A673 (cell line): ENCODE measurements at regions not wholly inside any gene's neighbourhood (a gene's known extent, or its start where the extent isn't known, plus 50 kb on each side); places are given as distances from the start of the nearest gene placed in this dataset.
"Not testable (repeated sequence)": the region's sequence is repeated elsewhere in the genome, so short reads cannot be mapped to it uniquely, and the experiment has no call there.

ENCODE experiments used
- CTCF ChIP-seq: fragments of 300-800, 200-600 bp; sonication (generic); conservative IDR thresholded peaks from 2 replicates; pipeline ENCODE4 v1.5.1; 2017; ENCODE audit warnings: low read depth, mild to moderate bottlenecking, antibody characterized with exemption, low read length, moderate library complexity, mixed read lengths
- EZH2 ChIP-seq: fragments of 200-600 bp; sonication (generic); IDR thresholded peaks from 2 replicates; pipeline ENCODE4 v1.6.1; 2017; ENCODE audit warnings: borderline replicate concordance, low read depth, mild to moderate bottlenecking, mixed read lengths, antibody characterized with exemption, low read length; ENCODE audit not compliant: poor library complexity, severe bottlenecking

- not testable (repeated sequence) for TF ChIP-seq CTCF, EZH2
These were observed 73.6 kb downstream of the ATP6V0E2 start for GRCh38 chr7:149947346-149947745.
